Peyer's patch (tissue), 4 donors: ENCODE measurements at regions not wholly inside any gene's neighbourhood (a gene's known extent, or its start where the extent isn't known, plus 50 kb on each side); places are given as distances from the start of the nearest gene placed in this dataset.
"Not testable (repeated sequence)": the region's sequence is repeated elsewhere in the genome, so short reads cannot be mapped to it uniquely, and the experiment has no call there.

ENCODE experiments used
- DNase-seq, 3 donors: peaks; one replicate each; pipeline ENCODE4 v3.0.0-alpha.2; 2017 to 2019
- H3K27ac ChIP-seq, 4 donors: fragments of 200-600 bp; sonication (generic); one replicate each; pipeline ENCODE4 v1.5.1; 2016 to 2019
- H3K27me3 ChIP-seq, 2 donors: fragments of 200-600 bp; sonication (generic); one replicate each; pipeline ENCODE4 v1.5.1; 2019
- H3K36me3 ChIP-seq, 3 donors: fragments of 200-600 bp; sonication (generic); one replicate each; pipeline ENCODE4 v1.5.1; 2016 to 2019
- H3K4me1 ChIP-seq, 4 donors: fragments of 200-600 bp; sonication (generic); one replicate each; pipeline ENCODE4 v1.5.1; 2016 to 2019
- H3K4me3 ChIP-seq, 4 donors: fragments of 200-600 bp; sonication (generic); 1 replicate in 3 of 4; 2 replicates in 1 of 4; pipeline ENCODE4 v1.5.1; 2016 to 2019; ENCODE audit warnings: mild to moderate bottlenecking in 1 of 4
- H3K9me3 ChIP-seq, 4 donors: fragments of 200-600 bp; sonication (generic); one replicate each; pipeline ENCODE4 v1.5.1; 2016 to 2019; ENCODE audit warnings: mild to moderate bottlenecking in 1 of 4
- POLR2A ChIP-seq, 2 donors: fragments of 450-650 bp; IDR thresholded peaks; one replicate each; pipeline ENCODE4 v1.5.1; 2017; ENCODE audit warnings: antibody characterized with exemption in 2 of 2, mild to moderate bottlenecking in 2 of 2, moderate library complexity in 2 of 2
- TF ChIP-seq, protein P1 (sequence below), 6 experiments: fragments of 450-650 bp in 4 of 6; fragments of 200-600 bp in 2 of 6; sonication (generic) in 1 of 6; IDR thresholded peaks; one replicate each; pipeline ENCODE4 v1.5.1; 2017 to 2019; ENCODE audit warnings: antibody characterized with exemption in 6 of 6, mild to moderate bottlenecking in 3 of 6, moderate library complexity in 1 of 6

DNA sequence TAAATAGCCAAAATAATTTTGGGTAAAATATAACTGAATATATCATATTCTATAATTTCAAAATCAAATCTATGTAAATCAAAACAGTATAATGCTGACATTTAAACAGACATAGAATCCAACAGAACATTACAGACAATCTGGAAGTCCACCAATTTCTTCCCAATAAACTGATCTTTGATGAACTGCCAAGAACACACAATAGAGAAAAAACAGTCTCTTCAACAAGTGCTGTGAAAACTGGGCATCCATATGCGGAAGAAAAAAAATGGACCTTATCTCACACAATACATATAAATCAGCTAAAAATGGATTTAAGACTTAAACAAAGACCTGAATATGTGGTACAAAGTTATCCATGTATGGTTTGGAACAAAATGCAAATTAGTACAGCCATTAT lies 1022.7 kb downstream of the TMEM121 start:
- H3K36me3 ChIP-seq = no peaks in the 10 kb centered on the region
- no peaks in the 10 kb centered on the region for H3K9me3 ChIP-seq
- H3K4me3 ChIP-seq = no peak overlapping the region
- no peak for TF ChIP-seq POLR2A (IDR thresholded peaks at IDR 0.05)
- TF ChIP-seq, protein P1, sequence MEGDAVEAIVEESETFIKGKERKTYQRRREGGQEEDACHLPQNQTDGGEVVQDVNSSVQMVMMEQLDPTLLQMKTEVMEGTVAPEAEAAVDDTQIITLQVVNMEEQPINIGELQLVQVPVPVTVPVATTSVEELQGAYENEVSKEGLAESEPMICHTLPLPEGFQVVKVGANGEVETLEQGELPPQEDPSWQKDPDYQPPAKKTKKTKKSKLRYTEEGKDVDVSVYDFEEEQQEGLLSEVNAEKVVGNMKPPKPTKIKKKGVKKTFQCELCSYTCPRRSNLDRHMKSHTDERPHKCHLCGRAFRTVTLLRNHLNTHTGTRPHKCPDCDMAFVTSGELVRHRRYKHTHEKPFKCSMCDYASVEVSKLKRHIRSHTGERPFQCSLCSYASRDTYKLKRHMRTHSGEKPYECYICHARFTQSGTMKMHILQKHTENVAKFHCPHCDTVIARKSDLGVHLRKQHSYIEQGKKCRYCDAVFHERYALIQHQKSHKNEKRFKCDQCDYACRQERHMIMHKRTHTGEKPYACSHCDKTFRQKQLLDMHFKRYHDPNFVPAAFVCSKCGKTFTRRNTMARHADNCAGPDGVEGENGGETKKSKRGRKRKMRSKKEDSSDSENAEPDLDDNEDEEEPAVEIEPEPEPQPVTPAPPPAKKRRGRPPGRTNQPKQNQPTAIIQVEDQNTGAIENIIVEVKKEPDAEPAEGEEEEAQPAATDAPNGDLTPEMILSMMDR (IDR thresholded peaks at IDR 0.05) = no peak
- H3K27me3 ChIP-seq = no peaks in the 10 kb centered on the region
- H3K27ac ChIP-seq = no peak overlapping the region
- no peaks in the 10 kb centered on the region for H3K4me1 ChIP-seq
- no peak for DNase-seq

DNA sequence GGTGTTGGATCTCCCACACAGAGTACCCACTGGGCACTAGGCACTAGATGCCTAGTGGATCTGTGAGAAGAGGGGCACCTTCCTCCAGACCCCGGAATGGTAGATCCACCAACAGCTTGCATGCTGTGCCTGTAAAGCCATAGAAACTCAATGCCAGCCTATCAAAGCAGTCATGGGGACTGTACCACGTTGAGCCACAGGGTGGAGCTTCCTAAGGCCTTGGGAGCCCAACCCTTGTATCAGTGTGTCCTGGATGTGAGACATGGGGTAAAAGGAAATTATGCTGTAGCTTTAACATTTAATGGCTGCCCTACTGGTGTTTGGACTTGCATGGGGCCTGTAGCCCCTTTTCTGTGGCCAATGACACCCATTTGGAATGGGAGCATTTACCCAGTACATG lies 1024.9 kb downstream of the TMEM121 start:
- no peak overlapping the region for H3K4me3 ChIP-seq
- H3K9me3 ChIP-seq = no peaks in the 10 kb centered on the region
- TF ChIP-seq, protein P1 (IDR thresholded peaks at IDR 0.05) = peak in 1 of 6 experiments; percentile 10
- no peak for TF ChIP-seq POLR2A (IDR thresholded peaks at IDR 0.05)
- H3K27me3 ChIP-seq = no peaks in the 10 kb centered on the region
- no peak for DNase-seq
- no peaks in the 10 kb centered on the region for H3K36me3 ChIP-seq
- no peak overlapping the region for H3K27ac ChIP-seq
- no peaks in the 10 kb centered on the region for H3K4me1 ChIP-seq

DNA sequence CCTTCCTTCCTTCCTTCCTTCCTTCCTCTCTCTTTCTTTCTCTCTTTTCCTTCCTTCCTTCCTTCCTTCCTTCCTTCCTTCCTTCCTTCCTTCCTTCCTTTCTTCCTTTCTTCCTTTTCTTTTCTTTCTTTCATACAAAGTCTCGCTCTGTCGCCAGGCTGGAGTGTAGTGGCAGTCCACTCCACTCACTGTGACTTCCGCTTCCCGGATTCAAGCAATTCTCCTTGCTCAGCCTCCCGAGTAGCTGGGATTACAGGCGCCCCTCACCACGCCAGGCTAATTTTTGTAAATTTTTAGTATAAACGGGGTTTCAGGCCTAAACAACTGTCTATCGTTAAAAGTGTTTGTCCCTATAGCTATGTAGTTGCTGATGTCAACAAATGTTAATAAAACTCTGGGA lies 1029.8 kb downstream of the TMEM121 start:
- not testable (repeated sequence) for H3K4me3 ChIP-seq, DNase-seq, H3K9me3 ChIP-seq, H3K27ac ChIP-seq, H3K27me3 ChIP-seq, H3K36me3 ChIP-seq, H3K4me1 ChIP-seq

DNA sequence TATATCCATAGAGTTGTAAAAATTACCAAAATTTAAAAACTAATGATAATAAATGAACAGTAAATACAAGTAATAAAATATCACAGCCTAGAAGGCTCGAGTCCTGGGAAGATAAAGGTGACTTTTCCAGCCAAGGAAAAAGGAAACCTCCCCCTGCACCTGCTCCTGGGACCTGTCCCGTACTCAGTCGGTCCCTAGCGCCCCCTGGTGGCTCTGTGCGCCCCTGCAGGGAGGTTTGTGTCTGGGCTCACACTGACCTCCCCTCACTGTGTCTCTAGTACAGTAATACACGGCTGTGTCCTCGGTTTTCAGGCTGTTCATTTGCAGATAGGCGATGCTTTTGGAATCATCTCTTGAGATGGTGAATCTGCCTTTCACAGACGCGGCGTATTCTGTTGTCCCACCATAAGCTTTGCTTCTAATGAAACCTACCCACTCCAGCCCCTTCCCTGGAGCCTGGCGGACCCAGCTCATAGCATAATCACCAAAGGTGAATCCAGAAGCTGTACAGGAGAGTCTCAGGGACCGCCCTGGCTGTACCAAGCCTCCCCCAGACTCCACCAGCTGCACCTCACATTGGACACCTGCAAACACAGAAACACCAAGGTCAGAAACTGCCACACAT lies 1030.4 kb downstream of the TMEM121 start:
- Histone ChIP-seq H3K4me1 (no peaks in the 10 kb centered on the region), H3K4me3 (no peak overlapping the region), H3K27me3 (no peaks in the 10 kb centered on the region), H3K27ac (no peak overlapping the region), H3K9me3 (no peaks in the 10 kb centered on the region), H3K36me3 (no peaks in the 10 kb centered on the region)
- TF ChIP-seq, protein P1 (IDR thresholded peaks at IDR 0.05) = peak in 5 of 6 experiments; percentile 20 to 82 (median 34)
- no peak for TF ChIP-seq POLR2A (IDR thresholded peaks at IDR 0.05)
- DNase-seq = peak; percentile 67 to 88 (median 79)

DNA sequence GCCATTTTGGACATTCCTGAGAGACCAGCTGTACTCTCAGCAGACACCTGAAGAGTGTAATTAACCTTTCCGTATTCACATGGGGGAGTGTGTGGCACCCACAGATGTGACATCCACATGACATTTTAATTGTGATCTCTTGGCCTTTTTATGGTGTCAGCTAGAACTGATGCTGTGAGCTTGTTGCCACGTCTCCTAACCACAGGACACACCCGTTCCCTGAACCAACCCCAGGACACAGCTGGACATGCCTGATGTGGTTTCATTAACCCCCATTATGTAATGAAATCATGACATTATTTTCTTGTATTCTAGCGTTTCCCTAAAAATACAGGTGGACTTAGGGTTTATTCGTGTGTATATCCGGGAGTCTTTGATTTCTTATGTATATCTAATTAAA lies 1036.1 kb downstream of the TMEM121 start:
- no peak for DNase-seq
- H3K4me3 ChIP-seq = no peak overlapping the region
- H3K27ac ChIP-seq = no peak overlapping the region
- no peaks in the 10 kb centered on the region for H3K4me1 ChIP-seq
- no peak for TF ChIP-seq POLR2A (IDR thresholded peaks at IDR 0.05)
- TF ChIP-seq, protein P1 (IDR thresholded peaks at IDR 0.05) = no peak
- H3K36me3 ChIP-seq = no peaks in the 10 kb centered on the region
- no peaks in the 10 kb centered on the region for H3K9me3 ChIP-seq
- no peaks in the 10 kb centered on the region for H3K27me3 ChIP-seq

DNA sequence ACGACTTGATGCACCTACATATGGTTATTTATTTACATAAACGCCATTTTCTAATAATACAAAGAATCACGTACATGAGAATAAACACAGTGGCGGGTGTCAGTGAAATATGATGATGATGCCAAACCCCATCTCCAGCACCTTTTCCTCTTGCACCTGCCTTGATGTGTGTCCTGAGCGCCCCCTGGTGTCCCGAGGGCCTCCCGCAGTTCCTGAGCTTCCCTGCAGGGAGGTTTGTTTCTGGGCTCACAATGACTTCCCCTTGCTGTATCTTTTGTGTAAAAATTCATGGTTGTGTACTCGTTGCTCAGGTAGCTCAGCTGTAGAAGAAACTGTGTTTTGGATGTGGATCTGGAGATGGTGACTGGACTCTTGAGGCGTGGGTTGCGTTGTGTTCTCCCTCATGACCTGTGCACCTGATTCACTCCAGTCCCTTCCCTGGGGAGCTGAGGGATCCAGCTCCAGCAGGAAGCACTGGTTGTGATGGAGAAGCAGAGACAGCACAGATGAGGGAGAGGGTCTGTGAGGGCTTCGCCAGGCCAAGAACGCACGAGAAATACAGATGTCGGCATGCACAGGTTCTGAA lies 1037.8 kb downstream of the TMEM121 start:
- Histone ChIP-seq H3K27ac (no peak overlapping the region), H3K27me3 (no peaks in the 10 kb centered on the region), H3K9me3 (no peaks in the 10 kb centered on the region), H3K36me3 (no peaks in the 10 kb centered on the region), H3K4me1 (no peaks in the 10 kb centered on the region), H3K4me3 (no peak overlapping the region)
- no peak for TF ChIP-seq POLR2A (IDR thresholded peaks at IDR 0.05)
- TF ChIP-seq, protein P1 (IDR thresholded peaks at IDR 0.05) = peak; percentile 16 to 66 (median 41)
- DNase-seq = peak; percentile 63 to 77 (median 67)
